Epithelial cell of prostate (primary cell): ENCODE measurements at regions not wholly inside any gene's neighbourhood (a gene's known extent, or its start where the extent isn't known, plus 50 kb on each side); places are given as distances from the start of the nearest gene placed in this dataset.
"Not testable (repeated sequence)": the region's sequence is repeated elsewhere in the genome, so short reads cannot be mapped to it uniquely, and the experiment has no call there.

Experiments
- DNase-seq: peaks from one replicate; pipeline ENCODE4 v3.0.0-alpha.2; 2011; ENCODE audit warnings: low read depth, low spot score
- H3K27ac ChIP-seq: fragments of 450-650 bp; 2 replicates; pipeline ENCODE4 v1.5.1; 2017; ENCODE audit warnings: mild to moderate bottlenecking

DNA sequence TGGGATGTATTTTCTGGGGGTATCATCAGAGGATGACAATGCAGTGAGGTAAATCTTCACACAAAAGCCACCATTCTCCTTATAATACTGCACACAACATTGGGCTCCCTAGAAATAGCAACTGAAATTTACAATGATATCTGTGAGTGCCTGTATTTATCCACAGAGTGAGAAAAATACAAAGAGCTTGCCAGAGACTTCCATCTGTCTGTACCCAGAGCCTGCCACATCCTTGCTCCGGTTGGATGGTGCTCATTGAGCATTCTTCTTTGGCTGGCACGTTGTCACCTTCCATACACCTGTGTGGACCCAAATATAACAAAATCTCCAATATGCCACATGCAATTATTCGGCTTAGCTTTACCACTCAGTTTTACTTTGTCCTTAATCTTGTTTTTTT, 189.5 kb upstream of the UFM1 start:
- DNase-seq = no peak
- H3K27ac ChIP-seq = no peak overlapping the region

DNA sequence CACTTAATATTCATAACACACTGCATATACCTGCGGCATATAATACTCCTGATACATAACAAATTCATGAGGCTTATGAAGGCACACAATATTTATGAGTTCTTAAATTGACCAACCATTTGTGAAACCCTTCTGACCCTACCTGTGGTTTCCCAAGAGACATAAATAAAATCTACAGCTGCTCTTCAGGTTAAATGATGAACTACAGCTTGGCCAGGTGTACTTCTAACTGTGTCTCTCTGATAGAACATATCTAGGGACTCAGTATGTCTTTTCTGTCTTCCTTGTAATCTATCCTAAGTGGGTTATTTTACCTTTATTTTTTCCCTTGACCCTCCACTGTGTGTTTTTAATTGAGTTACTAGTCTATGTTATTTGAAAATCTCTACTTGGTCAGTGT, 189.9 kb upstream of the UFM1 start:
- no peak for DNase-seq
- H3K27ac ChIP-seq = no peak overlapping the region

- DNase-seq = no peak
- H3K27ac ChIP-seq = no peak overlapping the region
Observed at GRCh38 chr13:38147050-38147449, 202.6 kb upstream of the UFM1 start.

DNA sequence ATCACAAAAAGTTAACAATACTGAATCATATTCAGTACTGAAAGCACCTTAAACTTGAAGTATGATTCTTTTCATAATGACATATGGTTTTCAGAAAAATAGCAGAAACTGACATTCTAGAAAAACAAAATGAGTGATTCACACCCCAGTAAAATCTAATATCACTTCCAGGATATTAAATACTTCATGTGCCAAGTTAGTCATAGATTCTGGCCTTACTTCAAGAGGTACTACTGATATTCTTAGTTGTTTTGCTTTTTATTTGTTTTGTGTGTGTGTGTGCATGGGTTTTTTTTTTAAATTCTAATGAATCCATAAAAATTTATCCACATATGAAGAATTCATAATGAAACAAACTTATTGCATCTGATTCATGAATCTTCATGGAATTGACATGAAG, 207.9 kb upstream of the UFM1 start:
- no peak overlapping the region for H3K27ac ChIP-seq
- peak; percentile 18 for DNase-seq

GRCh38 chr13:38135592-38135991, 214.1 kb upstream of the UFM1 start:
- H3K27ac ChIP-seq = no peak overlapping the region

DNA sequence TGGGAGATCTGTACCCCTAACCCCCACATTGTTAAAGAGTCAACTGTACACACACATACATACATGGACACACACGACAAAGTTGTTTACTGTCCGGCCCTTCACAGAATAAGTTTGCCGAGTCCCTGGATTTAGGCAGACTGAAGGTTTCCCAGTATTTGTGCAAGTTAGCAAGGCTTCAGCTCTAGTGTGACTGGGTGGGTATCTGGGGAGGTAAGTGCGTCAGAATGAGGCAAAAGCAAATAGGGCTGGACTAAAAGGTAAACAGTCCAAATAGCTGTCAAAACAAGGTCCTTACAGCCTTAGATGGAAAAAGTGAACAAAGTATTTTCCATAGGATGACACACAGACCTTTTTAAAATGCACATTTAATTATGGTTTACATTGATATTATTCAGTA, 228.4 kb upstream of the UFM1 start:
- no peak overlapping the region for H3K27ac ChIP-seq
- no peak for DNase-seq

More at GRCh38 chr13:38135592-38135991, 214.1 kb upstream of the UFM1 start:
- no peak for DNase-seq

GRCh38 chr13:38103851-38104250, 234.3 kb upstream of the TRPC4 start:
- no peak for DNase-seq

DNA sequence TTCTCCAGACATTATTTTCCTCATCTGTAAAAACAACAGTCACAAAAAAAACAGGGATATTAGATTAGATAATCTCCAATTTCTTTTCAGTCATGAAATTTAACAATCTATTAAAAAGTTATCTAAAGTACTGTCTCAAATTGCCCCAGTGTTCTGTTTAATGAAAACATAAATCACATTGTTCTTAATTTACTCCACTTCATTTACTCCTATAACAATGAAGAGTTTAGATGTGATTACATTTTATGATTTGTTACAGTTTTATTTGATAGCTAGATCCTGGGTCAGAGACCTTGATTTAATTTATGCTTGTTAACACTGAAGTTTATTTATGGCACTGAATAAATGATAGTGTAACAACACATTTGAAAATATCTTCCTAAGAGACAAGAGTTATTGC, 230.2 kb upstream of the TRPC4 start:
- no peak for DNase-seq
- H3K27ac ChIP-seq = no peak overlapping the region

More at GRCh38 chr13:38103851-38104250, 234.3 kb upstream of the TRPC4 start:
- H3K27ac ChIP-seq = no peak overlapping the region

DNA sequence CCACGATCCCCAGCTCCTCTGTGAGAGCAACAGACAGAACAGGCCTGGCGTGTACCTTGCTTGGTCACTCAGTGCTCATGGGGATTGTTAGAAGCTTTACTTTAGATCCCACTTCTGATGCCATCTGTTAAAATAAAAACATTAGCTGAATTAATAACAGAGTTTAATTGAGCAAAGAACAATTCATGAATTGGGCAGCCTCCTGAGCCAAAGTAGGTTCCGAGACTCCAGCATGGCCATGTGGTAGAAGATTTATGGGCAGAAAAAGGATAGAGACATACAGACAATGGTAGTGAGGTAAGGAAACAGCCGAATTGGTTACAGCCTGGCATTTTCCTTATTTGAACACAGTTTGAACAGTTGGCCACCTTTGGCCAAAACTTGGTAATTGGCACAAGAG, 223.9 kb upstream of the TRPC4 start:
- H3K27ac ChIP-seq = no peak overlapping the region
- no peak for DNase-seq

DNA sequence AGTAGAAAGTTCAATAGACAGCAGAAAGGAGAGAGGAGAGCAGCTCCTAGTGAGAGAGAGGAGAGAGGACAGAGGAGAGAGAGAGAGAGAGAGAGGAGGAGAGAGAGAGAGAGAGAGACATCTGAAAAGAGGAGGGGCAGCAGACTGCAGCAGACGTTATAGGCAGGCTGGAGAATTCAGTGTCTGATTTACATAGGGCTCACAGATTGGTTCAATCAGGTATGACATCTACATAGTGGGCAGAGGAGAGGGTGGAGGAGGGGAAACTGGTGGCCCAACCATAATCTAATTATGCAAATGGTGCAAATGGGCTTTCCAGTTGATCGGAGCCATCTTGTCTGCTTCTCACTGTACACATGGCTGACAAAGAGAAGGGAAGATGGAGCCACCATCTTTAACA, 221.3 kb upstream of the TRPC4 start:
- H3K27ac ChIP-seq = no peak overlapping the region
- DNase-seq = no peak

- H3K27ac ChIP-seq = no peak overlapping the region
- DNase-seq = no peak
Observed at GRCh38 chr13:38086721-38087120, 217.1 kb upstream of the TRPC4 start.

DNA sequence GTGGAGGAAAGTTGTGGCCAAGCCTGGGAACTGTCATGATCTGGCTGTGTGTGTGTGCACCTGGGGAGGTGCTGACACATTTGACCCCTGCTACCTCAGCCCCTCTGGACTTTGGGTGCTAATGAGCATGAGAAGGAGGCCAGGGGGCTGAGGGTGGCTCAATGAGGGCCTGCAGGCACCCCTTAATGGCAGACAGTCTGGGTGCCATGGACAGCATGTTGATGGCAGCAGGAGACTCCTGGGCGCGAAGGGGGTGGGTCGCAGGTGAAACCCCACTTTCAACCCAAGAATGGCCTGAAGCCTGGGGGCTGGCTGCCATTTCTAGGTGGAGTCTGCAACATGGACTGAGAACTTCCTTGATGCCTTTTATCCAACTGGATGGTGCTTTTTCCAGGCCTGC, 216.4 kb upstream of the TRPC4 start:
- no peak overlapping the region for H3K27ac ChIP-seq
- DNase-seq = no peak

DNA sequence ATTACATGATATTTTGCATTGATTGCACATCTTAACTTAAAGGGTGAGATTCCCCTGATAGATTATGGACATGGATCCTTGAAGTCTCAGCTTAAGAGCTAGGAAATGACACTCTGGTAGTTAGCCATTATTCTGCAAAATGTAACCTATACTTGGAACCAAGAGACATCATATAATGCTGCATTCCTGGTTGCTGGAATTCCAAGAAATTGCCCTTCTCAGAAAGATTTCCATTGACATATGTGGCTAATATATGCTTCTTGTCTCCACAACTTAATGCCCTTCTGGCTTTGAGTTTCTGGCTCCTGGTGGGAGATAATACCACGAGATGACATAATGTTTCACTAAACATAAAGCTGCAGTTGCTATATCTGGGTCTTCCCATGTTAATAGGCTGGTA, 204.4 kb upstream of the TRPC4 start:
- no peak for DNase-seq
- no peak overlapping the region for H3K27ac ChIP-seq

- H3K27ac ChIP-seq = no peak overlapping the region
- DNase-seq = no peak
Observed at GRCh38 chr13:38072696-38073095, 203.1 kb upstream of the TRPC4 start.

DNA sequence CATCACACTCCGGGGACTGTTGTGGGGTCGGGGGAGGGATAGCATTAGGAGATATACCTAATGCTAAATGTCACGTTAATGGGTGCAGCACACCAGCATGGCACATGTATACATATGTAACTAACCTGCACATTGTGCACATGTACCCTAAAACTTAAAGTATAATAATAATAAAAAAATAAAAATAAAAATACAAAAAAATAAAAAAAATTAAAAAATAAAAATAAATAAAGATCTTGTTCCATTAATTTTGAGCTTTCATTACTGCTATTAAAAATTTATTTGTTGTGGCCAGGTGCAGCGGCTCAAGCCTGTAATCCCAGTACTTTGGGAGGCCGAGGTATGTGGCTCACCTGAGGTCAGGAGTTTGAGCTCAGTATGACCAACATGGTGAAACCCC, 201.8 kb upstream of the TRPC4 start:
- H3K27ac ChIP-seq, DNase-seq: not testable (repeated sequence)

- no peak overlapping the region for H3K27ac ChIP-seq
- DNase-seq = no peak
Observed at GRCh38 chr13:38053896-38054295, 184.3 kb upstream of the TRPC4 start.

DNA sequence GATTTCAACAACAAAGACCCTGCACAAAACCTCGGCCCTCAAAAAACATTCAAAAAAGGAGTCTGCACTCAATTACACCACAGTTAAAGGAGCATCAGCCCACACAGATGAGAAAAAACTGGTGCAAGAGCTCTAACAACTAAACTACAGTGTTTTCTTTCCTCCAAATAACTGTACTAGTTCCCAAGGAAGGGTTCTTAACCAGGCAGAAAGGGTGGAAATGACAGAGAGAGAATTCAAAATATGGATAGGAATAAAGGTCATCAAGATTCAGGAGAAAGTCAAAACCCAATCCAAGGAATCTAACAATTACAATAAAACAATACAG, 176.4 kb upstream of the TRPC4 start:
- DNase-seq = no peak

DNA sequence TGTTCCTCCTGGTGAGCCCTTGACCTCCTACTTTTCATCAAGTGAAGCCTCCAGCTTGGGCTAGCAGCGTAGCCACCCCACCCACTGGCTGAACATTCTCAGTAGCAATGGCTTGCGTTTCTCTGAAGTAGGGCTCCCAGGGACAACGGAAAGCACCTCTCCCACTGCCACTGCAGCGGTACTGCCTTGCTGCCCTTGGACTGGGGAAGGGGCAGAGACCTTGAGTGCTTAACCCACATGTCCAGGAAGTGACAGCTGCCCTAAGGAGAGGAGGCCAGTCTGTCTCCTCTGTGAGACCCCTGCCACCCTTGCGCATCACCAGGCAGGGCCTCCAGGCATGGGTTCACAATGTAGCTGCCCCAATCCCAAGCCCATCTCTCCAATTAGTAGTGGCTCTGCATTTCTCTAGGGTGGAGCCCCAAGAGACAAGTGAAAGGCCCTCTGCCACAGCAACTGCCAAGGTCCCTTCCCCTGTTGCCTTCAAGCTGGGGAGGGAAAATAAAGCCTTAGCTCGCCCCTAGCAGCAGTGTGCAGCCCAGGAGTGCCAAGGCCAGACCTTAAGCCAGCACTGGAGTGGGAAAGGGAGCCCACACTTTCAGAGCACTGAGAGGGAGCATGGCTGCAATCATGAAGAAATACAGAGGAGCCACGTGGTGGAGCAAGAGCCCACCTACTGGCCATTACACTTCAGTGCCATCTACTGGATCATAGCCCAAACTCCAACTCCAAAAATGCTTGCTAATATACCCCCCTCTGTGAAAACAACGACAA, 175.9 kb upstream of the TRPC4 start:
- H3K27ac ChIP-seq = no peak overlapping the region
- no peak for DNase-seq

More for the DNA sequence above, 176.4 kb upstream of the TRPC4 start:
- H3K27ac ChIP-seq = no peak overlapping the region

DNA sequence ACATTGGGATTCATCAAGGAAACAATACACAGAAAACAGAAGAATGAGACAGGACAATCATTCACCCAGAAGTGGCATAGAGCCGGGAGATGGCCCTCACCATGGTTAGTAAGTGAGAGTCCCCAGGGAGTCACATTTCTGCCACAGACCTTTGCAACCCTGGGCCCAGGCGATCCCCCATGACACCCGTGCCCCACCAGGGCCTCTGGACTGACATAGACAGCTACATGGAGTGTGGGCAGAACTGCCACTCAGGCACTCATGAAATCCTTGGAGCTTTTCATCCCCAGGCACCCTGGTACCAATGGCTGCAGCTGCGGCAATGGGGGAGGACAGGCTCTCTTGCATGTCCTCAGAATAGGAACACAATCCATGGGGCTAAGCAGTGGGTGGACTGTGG, 174.5 kb upstream of the TRPC4 start:
- no peak overlapping the region for H3K27ac ChIP-seq
- DNase-seq = no peak

DNA sequence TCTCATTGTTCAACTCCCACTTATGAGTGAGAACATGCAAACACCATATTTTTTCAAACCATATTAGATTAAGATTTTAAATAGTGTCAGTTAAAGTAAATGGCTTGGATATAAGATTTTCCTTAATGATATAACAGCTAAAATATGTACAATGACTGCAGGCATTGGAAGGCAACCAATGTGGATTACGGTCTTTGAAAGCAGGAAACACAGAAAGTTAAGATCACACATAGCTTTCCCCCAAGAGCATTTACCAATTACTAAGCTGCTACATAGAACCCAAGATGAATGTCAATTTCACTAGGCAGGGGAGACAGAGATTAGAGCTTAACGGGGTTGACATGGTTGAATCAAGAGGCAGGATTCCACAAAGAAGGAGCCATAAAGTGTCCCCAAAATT, 173.2 kb upstream of the TRPC4 start:
- DNase-seq = no peak
- H3K27ac ChIP-seq = no peak overlapping the region

DNA sequence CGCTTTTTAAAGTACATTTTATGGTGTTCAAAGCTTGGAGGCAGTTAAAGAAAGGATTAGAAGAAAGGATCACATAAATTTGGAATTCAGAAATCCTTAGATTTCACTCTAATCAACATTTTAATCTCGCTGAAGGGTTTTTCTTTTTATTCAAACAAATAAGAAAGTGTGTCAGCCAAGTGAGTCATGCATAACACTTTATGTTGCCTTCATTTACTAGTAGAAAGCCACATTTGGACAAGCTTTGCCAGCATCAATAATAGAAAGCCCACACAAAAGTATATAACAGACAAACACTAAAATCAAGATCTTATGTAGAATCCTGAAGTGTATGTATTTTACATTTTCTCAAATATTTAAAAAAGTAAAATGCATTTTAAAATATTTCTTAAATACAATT, 154.9 kb upstream of the TRPC4 start:
- DNase-seq = no peak

DNA sequence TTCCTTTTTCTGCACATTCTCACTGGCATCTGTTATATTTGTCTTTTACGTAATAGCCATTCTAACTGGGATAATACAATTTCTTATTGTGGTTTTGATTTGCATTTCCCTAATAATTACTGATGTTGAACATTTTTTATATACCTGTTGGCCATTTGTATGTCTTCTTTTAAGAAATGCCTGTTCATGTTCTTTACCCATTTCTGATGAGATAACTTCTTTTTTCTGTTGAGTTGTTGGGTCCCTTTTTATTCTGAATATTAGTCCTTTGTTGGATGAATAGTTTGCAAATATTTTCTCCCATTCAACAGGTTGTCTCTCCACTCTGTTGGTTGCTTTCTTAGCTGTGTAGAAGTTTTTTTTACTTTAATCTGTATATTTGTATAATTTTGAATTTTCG, 147.7 kb upstream of the TRPC4 start:
- no peak overlapping the region for H3K27ac ChIP-seq
- no peak for DNase-seq

More for the DNA sequence above, 154.9 kb upstream of the TRPC4 start:
- H3K27ac ChIP-seq = no peak overlapping the region

GRCh38 chr13:38013676-38014075, 144.1 kb upstream of the TRPC4 start:
- no peak for DNase-seq
- H3K27ac ChIP-seq = no peak overlapping the region
